ENCODE measurements at regions not wholly inside any gene's neighbourhood (a gene's known extent, or its start where the extent isn't known, plus 50 kb on each side); places are given as distances from the start of the nearest gene placed in this dataset.
"Not testable (repeated sequence)": the region's sequence is repeated elsewhere in the genome, so short reads cannot be mapped to it uniquely, and the experiment has no call there.

- no peak for DNase-seq (ENCODE audit: low spot score)
Measured at GRCh38 chr10:36050763-36051499, 408.8 kb upstream of the FZD8 start.

- DNase-seq (ENCODE audit: low spot score): no peak
Measured at GRCh38 chr10:36048780-36049179, 406.7 kb upstream of the FZD8 start.

- no peak for DNase-seq (ENCODE audit: low spot score)
Measured at GRCh38 chr10:36048236-36048635, 406.1 kb upstream of the FZD8 start.

- no peak for DNase-seq (ENCODE audit: low spot score)
Measured at GRCh38 chr10:36042135-36042534, 400.0 kb upstream of the FZD8 start.

GRCh38 chr10:36038316-36038955 lies 396.3 kb upstream of the FZD8 start:
- DNase-seq (ENCODE audit: low spot score): no peak

GRCh38 chr10:36036137-36036536 lies 394.0 kb upstream of the FZD8 start:
- no peak for DNase-seq (ENCODE audit: low spot score)

- no peak for DNase-seq (ENCODE audit: low spot score)
Measured at GRCh38 chr10:36033808-36034207, 391.7 kb upstream of the FZD8 start.

GRCh38 chr10:36030516-36030915 lies 388.4 kb upstream of the FZD8 start:
- DNase-seq (ENCODE audit: low spot score): no peak

- DNase-seq (ENCODE audit: low spot score): no peak
Measured at GRCh38 chr10:36026656-36027390, 384.7 kb upstream of the FZD8 start.

GRCh38 chr10:36026081-36026480 lies 384.0 kb upstream of the FZD8 start:
- DNase-seq (ENCODE audit: low spot score): no peak

- DNase-seq (ENCODE audit: low spot score): no peak
Measured at GRCh38 chr10:36023939-36024338, 381.8 kb upstream of the FZD8 start.

GRCh38 chr10:36021096-36021495 lies 379.0 kb upstream of the FZD8 start:
- DNase-seq (ENCODE audit: low spot score): no peak

GRCh38 chr10:36019749-36020148 lies 377.7 kb upstream of the FZD8 start:
- DNase-seq (ENCODE audit: low spot score): no peak

GRCh38 chr10:36018996-36019395 lies 376.9 kb upstream of the FZD8 start:
- DNase-seq (ENCODE audit: low spot score): no peak

GRCh38 chr10:36017137-36017536 lies 375.0 kb upstream of the FZD8 start:
- no peak for DNase-seq (ENCODE audit: low spot score)

GRCh38 chr10:36007369-36007768 lies 365.3 kb upstream of the FZD8 start:
- DNase-seq (ENCODE audit: low spot score): no peak

- DNase-seq (ENCODE audit: low spot score): no peak
Measured at GRCh38 chr10:36003688-36004087, 361.6 kb upstream of the FZD8 start.

- no peak for DNase-seq (ENCODE audit: low spot score)
Measured at GRCh38 chr10:36003031-36003600, 361.0 kb upstream of the FZD8 start.

GRCh38 chr10:36002445-36002844 lies 360.3 kb upstream of the FZD8 start:
- no peak for DNase-seq (ENCODE audit: low spot score)

GRCh38 chr10:36000754-36001153 lies 358.7 kb upstream of the FZD8 start:
- not testable (repeated sequence) for DNase-seq (ENCODE audit: low spot score)

GRCh38 chr10:35998026-35998425 lies 355.9 kb upstream of the FZD8 start:
- no peak for DNase-seq (ENCODE audit: low spot score)

GRCh38 chr10:35995485-35995884 lies 353.4 kb upstream of the FZD8 start:
- DNase-seq (ENCODE audit: low spot score): no peak

Measured in hematopoietic multipotent progenitor cell treated with erythropoietin and hydrocortisone succinate and interleukin-3 and kit ligand, for 15 days (in vitro differentiated cells).